Stimulated activated CD4-positive, alpha-beta T cell treated with anti-CD3 and anti-CD28 coated beads, Interleukin-12 subunit alpha, Interleukin-12 subunit beta, amount 100 ng/mL, for 4 hours (primary cell): ENCODE measurements at regions not wholly inside any gene's neighbourhood (a gene's known extent, or its start where the extent isn't known, plus 50 kb on each side); places are given as distances from the start of the nearest gene placed in this dataset.
"Not testable (repeated sequence)": the region's sequence is repeated elsewhere in the genome, so short reads cannot be mapped to it uniquely, and the experiment has no call there.

Experiments used
- DNase-seq: peaks from one replicate; pipeline ENCODE4 v3.0.0-alpha.2; 2020

DNA sequence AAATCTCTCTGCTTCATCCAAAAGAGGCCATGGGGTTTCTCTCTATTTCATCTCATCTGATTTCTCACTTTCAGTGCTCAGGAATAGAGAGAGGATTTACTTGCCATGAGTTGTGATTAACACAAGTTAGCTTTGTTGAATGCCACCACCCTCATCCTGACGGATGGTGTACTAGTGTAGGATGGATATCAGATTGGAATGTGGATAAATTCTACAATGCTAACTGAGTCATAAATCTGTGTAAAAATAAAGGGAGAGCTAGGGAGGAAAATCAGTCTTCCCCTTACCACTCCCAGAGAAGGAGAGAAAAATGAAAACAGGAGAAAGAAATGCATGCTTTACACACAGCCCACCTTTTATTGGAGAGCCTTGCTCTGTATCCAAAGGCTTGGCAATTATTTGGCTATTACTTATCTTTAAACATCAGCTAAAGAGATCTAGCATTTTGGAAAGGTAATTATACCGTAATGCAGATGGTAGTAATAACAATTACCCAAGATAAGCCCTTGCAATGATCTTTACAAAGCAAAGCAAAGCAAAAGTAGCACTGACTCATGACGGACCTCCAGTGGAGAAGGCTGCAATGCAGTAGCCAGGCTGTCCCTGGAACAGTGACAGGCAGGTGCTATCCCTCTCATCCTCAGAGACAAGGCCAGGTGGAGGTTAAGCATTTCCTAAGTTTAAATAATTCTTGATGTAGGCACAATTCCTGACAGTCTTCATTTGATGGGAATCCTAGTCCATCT is 306.3 kb upstream of the PPARGC1A start:
- no peak for DNase-seq

DNA sequence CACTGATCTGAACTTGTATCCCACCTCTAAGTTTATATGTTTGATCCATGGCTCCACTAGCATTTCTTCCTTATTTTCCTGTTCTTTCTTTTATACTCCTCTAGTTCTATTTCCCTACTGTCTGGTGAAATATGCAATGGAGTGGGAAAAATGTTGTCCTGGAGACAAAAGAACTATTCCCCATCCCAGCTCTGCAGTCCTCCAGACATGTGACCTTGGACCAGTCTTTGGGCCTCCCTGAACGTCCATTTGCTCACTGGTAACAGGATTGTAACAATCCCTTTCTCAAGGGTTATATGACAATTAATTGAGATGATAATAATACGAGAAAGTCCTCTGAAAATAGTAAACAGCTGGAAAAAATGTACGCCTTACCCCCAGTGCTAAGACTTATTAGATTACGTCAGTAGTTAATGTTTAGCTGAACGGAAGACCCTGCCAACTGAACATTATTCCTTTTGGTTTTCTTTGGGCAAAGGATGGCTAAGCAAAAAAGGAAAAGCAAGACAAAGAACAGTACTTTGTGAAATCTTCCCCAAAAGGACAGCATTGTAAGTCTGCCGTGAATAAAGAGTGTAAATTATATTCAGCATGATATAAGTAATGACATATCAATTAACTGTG is 302.3 kb upstream of the PPARGC1A start:
- no peak for DNase-seq

DNA sequence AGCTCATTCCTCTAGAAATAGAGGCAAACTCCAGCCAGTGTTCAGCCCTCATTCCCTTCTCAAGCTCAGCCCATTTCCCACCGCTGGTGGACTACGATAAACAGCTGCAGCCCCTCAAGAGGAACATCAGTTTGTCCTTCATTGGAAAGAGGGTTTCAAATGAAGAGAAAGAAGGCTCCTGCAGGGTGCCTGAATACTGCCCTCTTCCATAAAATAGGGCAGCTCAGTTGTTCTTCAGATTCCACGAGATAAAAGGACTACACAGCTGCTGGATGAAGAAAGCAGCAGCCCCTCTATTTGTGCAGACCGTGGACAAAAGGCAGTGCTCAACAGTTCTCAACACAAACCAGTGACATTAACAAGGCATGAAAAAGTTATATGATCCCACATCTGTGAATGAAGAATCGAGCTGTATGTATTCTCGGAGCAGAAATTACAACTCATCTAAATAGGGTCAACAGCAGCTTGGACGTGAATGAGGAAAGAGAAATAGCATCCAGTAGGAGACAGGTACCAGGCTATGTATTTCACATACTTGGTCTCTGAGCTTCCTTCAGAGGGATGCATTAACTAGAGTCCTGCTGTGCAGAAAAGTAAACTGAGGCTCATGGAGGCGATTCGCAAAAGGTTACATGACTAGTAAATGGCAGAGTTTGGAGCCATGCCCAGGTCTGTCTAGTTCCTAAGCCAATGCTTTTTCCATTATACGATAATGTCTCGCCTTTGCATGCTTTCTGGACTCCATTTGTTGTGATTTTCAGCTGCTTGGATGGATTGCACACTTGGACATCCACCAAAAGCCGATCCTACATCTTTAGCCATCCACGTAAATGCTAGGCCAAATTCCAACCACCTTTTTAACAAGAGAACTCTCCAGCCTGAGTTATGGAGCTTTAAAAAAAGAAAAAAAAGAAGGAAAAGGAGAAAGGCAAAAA is 301.2 kb upstream of the PPARGC1A start:
- DNase-seq: no peak

GRCh38 chr4:24188459-24188858 is 298.6 kb upstream of the PPARGC1A start:
- DNase-seq: no peak

GRCh38 chr4:24186466-24186865 is 296.6 kb upstream of the PPARGC1A start:
- no peak for DNase-seq

- no peak for DNase-seq
Observed at GRCh38 chr4:24181005-24181404, 291.2 kb upstream of the PPARGC1A start.

DNA sequence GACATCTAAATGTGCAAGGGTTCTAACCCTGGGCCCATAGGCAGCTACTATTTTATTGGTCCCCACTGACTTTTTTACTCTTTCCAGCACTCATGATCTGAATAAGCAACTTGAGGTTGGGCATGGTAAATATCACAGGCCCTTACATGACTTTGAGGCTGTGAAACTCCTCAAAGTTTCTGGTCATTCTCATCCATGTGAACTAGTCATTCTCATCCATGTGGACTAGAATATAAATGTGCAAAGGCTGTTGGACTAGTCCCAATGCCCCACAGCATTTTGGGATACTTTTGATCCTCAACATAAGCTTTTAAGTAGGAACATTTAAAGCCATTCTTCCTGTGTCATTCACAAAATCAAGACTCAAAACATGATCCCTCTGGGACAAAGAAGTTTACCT is 290.7 kb upstream of the PPARGC1A start:
- DNase-seq: no peak

DNA sequence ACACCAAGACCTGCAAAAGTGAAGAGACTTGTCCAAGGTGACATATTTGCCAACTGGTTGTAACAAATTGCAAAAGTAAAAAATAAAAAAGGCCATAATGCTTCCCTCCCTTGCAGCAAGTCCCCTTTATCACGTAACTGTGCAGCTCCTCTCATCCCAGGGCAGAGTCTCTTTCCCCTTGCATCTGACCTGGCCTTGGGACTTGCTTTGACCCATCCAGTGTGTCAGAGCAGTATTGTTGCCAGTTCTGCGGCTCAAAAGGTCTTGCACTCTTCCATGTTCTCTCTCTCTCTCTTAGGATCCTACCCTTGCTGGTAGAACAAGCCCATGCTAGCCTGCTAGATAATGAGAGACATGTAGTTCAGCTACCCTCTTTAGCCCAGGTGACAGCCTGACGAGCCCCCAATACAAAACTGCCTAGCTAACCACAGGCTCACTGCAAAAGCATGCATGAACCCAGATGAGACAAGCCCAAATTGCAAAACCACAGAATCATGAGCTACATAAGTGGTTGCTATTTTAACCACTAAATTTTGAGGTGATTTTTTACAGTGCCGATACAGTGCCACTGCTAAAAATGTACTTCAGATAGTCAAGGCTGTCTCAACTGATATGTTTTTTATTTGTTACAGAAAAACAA is 289.5 kb upstream of the PPARGC1A start:
- DNase-seq: no peak

- not testable (repeated sequence) for DNase-seq
Observed at GRCh38 chr4:24177443-24177842, 287.6 kb upstream of the PPARGC1A start.

GRCh38 chr4:24175707-24176106 is 285.9 kb upstream of the PPARGC1A start:
- DNase-seq: no peak

- DNase-seq: no peak
Observed at GRCh38 chr4:24174602-24175001, 284.8 kb upstream of the PPARGC1A start.

- DNase-seq: no peak
Observed at GRCh38 chr4:24172406-24172805, 282.6 kb upstream of the PPARGC1A start.

- DNase-seq: no peak
Observed at GRCh38 chr4:24169956-24170355, 280.1 kb upstream of the PPARGC1A start.

GRCh38 chr4:24168658-24169057 is 278.8 kb upstream of the PPARGC1A start:
- no peak for DNase-seq

GRCh38 chr4:24166501-24166900 is 276.7 kb upstream of the PPARGC1A start:
- no peak for DNase-seq

DNA sequence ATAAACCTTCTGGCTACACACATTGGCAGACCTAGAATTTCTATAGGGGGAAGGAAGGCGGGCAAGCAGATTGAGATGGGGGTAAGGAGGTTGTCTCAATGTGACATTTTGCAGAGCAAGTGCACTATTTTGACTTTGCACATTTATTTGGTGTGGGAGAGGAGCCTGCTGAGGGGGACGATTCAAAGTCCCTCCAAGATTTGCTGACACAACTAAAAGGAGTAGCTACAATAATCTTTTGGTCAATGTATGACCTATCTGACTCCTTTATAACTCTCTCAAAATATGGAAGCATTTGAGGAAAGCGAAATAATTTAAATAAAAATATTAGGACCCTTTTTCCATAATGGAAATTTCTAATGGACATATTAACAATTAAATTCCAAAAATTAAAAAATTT is 274.9 kb upstream of the PPARGC1A start:
- DNase-seq: no peak

- no peak for DNase-seq
Observed at GRCh38 chr4:24164054-24164693, 274.3 kb upstream of the PPARGC1A start.

- DNase-seq: no peak
Observed at GRCh38 chr4:24163314-24163713, 273.5 kb upstream of the PPARGC1A start.

DNA sequence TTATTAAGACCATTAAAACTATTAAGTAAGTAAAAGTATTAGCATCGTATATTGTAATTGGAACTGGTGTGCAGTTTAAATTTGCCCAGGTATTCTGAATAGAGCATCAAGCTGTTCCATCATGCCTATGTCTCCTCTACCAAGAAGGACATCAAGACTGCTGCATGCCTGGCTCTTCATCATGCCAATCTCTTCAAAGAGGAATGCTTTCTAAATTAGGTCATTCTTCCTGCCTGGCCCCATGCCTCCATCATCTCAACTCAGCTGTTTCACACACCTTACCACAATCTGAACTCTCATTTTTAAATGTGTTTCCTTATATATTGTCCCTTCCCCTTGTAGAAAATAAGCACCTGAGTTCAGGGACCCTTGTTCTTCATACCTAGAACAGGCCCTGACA is 270.5 kb upstream of the PPARGC1A start:
- DNase-seq: no peak

DNA sequence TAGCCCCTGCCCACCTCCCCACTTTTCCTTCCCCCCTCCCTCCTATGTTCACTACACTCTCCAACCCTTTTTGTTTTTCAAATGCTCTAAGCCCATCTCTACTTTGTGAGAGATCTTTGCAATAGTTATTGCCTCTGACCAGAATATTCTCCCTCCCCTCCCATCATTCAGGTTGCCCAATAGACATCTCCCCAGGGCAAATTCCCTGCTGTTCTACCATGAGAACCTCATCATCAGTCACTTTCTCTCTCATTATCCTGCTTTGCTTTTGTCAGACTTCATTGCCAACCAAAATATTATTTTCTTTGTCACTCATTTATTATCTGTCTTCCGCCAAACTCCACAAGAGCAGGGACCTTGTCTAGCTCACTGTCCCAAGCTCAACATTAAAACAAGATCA is 268.2 kb upstream of the PPARGC1A start:
- DNase-seq: no peak

- no peak for DNase-seq
Observed at GRCh38 chr4:24150034-24150433, 260.2 kb upstream of the PPARGC1A start.

DNA sequence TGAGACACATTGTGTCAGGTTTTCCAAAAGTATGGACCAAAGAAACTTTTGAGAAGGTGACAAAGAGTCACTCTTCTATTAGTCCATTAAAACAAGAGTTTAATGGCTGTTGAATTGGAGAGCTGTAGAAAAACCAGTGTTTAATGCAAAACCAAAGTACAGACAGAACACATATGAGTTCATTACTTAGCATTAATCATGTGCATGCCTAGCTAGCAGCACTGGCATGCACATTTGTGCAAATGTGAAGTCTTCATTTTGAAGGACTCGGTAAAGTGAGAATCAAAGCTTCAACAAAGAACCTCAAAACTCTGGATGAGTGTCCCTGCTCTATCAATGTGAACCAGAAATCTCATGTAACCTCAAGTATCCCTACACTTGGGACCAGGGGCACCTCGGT is 256.3 kb upstream of the PPARGC1A start:
- DNase-seq: no peak

DNA sequence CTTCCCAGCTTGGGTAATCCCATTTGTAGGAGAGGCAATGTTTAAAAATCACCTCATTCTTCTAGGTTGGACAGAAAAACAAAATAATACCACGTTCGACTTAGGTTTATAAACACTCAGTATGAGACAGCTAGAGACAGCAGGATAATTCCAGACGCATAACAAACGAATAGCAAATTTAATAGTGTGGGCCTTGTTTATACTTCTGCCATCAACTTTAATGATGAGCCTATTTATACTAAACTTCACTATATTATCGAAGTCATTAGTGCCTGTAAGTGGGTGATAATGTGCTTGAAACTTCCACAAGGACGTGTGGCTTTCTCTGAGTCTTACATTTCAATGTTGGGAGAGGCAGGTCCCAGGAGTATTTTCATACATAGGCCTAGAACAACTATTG is 255.7 kb upstream of the PPARGC1A start:
- DNase-seq: no peak
